ENCODE measurements at regions not wholly inside any gene's neighbourhood (a gene's known extent, or its start where the extent isn't known, plus 50 kb on each side); places are given as distances from the start of the nearest gene placed in this dataset.

GRCh38 chr17:34131386-34131785, 123.7 kb upstream of the CCL2 start (continued):
- no peak for TF ChIP-seq GMEB1 (CRISPR knock-in tag; IDR thresholded peaks at IDR 0.05; ENCODE audit: borderline replicate concordance)
- TF ChIP-seq ZSCAN20 (CRISPR knock-in tag; IDR thresholded peaks at IDR 0.05; ENCODE audit: borderline replicate concordance), result no peak
- no peak for TF ChIP-seq PAXIP1 (CRISPR knock-in tag; conservative IDR thresholded peaks at IDR 0.05)
- TF ChIP-seq ZNF530 (CRISPR knock-in tag; IDR thresholded peaks at IDR 0.05; ENCODE audit: low read depth), result no peak
- TF ChIP-seq ZNF329 (CRISPR knock-in tag; IDR thresholded peaks at IDR 0.05; ENCODE audit: low read depth), result no peak
- TF ChIP-seq PREB (CRISPR knock-in tag; IDR thresholded peaks at IDR 0.05), result no peak
- TF ChIP-seq SNAPC2 (CRISPR knock-in tag; IDR thresholded peaks at IDR 0.05), result no peak
- no peak for TF ChIP-seq ZNF615 (CRISPR knock-in tag; IDR thresholded peaks at IDR 0.05; ENCODE audit: borderline replicate concordance)
- no peak for TF ChIP-seq KLF13 (CRISPR knock-in tag; IDR thresholded peaks at IDR 0.05)
- no peak for TF ChIP-seq SNAPC4 (CRISPR knock-in tag; IDR thresholded peaks at IDR 0.05)
- no peak for TF ChIP-seq ZNF383 (CRISPR knock-in tag; IDR thresholded peaks at IDR 0.05; ENCODE audit: borderline replicate concordance)
- TF ChIP-seq RXRB (CRISPR knock-in tag; IDR thresholded peaks at IDR 0.05; ENCODE audit: borderline replicate concordance), result no peak
- TF ChIP-seq XBP1 (CRISPR knock-in tag; IDR thresholded peaks at IDR 0.05), result no peak

Data from HepG2 (cell line).